Heart left ventricle (tissue), 16 donors: ENCODE measurements at regions not wholly inside any gene's neighbourhood (a gene's known extent, or its start where the extent isn't known, plus 50 kb on each side); places are given as distances from the start of the nearest gene placed in this dataset.
"Not testable (repeated sequence)": the region's sequence is repeated elsewhere in the genome, so short reads cannot be mapped to it uniquely, and the experiment has no call there.

Experiments
- ATAC-seq, 4 donors: fragments of 200-7000 bp; cut with Tn5 transposase; one replicate each; pipeline ENCODE4 v1.9.1; 2020 to 2022; ENCODE audit warnings: moderate library complexity in 4 of 4, mild to moderate bottlenecking in 3 of 4, moderate number of reproducible peaks in 1 of 4
- DNase-seq, 5 donors: peaks; one replicate each; pipeline ENCODE4 v3.0.0-alpha.2; 2020
- H3K27ac ChIP-seq, 12 donors: fragments of 200-600 bp; sonication (generic) in 4 of 12; one replicate each; pipeline versions ENCODE4 v1.5.0 to v1.8.0; 2016 to 2022; ENCODE audit warnings: mild to moderate bottlenecking in 2 of 12
- H3K27me3 ChIP-seq, 9 donors: fragments of 200-600 bp; sonication (generic) in 2 of 9; one replicate each; pipeline versions ENCODE4 v1.5.1 to v1.8.0; 2016 to 2022; ENCODE audit warnings: mild to moderate bottlenecking in 3 of 9
- H3K36me3 ChIP-seq, 9 donors: fragments of 200-600 bp; sonication (generic) in 2 of 9; one replicate each; pipeline versions ENCODE4 v1.5.0 to v1.8.0; 2018 to 2022; ENCODE audit warnings: mild to moderate bottlenecking in 2 of 9
- H3K4me1 ChIP-seq, 12 donors: fragments of 200-600 bp; sonication (generic) in 4 of 12; one replicate each; pipeline versions ENCODE4 v1.5.0 to v1.8.0; 2016 to 2022; ENCODE audit warnings: mild to moderate bottlenecking in 3 of 12
- H3K4me3 ChIP-seq, 12 donors: fragments of 200-600 bp; sonication (generic) in 4 of 12; one replicate each; pipeline versions ENCODE4 v1.5.0 to v1.8.0; 2017 to 2022; ENCODE audit warnings: mild to moderate bottlenecking in 9 of 12, moderate library complexity in 4 of 12
- H3K9me3 ChIP-seq, 12 donors: fragments of 200-600 bp; sonication (generic) in 4 of 12; one replicate each; pipeline versions ENCODE4 v1.5.0 to v1.8.0; 2016 to 2022; ENCODE audit warnings: mild to moderate bottlenecking in 1 of 12
- CTCF ChIP-seq, 12 donors: fragments of 200-600 bp; sonication (generic) in 4 of 12; IDR thresholded peaks; one replicate each; pipeline versions ENCODE4 v1.5.0 to v1.8.0; 2018 to 2022; ENCODE audit warnings: antibody characterized with exemption in 12 of 12, mild to moderate bottlenecking in 5 of 12
- POLR2A ChIP-seq, 2 donors: fragments of 450-650 bp; IDR thresholded peaks; one replicate each; pipeline ENCODE4 v1.6.1; 2017; ENCODE audit warnings: antibody characterized with exemption in 2 of 2, mild to moderate bottlenecking in 2 of 2, moderate library complexity in 2 of 2
- WGBS, 4 donors: extraction: QIAGEN DNeasy Blood & Tissue Kit in 2 of 4; methylation state at CpG; one replicate each; pipeline versions ENCODE4 v1.1.5 to v1.1.7; 2013 to 2018; 5-methylcytosine and 5-hydroxymethylcytosine counted together
- intact Hi-C, 10 donors: fragments of 100-400 bp; cut with DNase I; formaldehyde crosslinking; loops; one replicate each; pipeline versions ENCODE4 v1.11.1 to v1.14.2; 2022
- donor health status: ischemic (EF 13 %, LVEDD 7.1; RV severe dilation, severe dysfunction).
- donor health status: healthy with polysubstance abuse.
- donor health status: DM: no; HTN: yes; CAD: no.
- donor health status: DM: no; HTN: no; CAD: no.
- donor health status: ischemic (EF 25% LVEDD 6.9; RV normal size, moderate dysfunction).
- donor health status: ischemic (EF 25% LVEDD 5.7; RV mildly dilated, moderate dysfunction).
- donor health status: healthy.
- donor health status: DM: yes; HTN: yes; CAD: no.
- donor health status: ischemic (EF 35%, LVEDD 5.7; RV mildly dilated, moderate dysfunction).
- donor health status: nonischemic (EF 11% LVEDD 7.7; RV severe dilation, severe dysfunction).
- donor health status: DM: yes; HTN: yes; CAD: no.
- donor health status: PGD.
- donor health status: ischemic (EF 29% LVEDD 5.4; RV normal size, mild dysfunction).
- donor health status: nonischemic (EF 23%, LVEDD 6.1; RV moderate dilation, normal function).

- Histone ChIP-seq H3K36me3 (no peaks in the 10 kb centered on the region), H3K27me3 (no peaks in the 10 kb centered on the region), H3K9me3 (peaks cover 0 to 18% (median 0%) of the 10 kb centered on the region in 12 donors), H3K27ac (no peak overlapping the region), H3K4me1 (no peaks in the 10 kb centered on the region), H3K4me3 (no peak overlapping the region)
- 80 to 94% (median 90%) methylated on average over 1 of the region's 1 CpG for WGBS, 4 donors
- TF ChIP-seq POLR2A (IDR thresholded peaks at IDR 0.05): no peak
- TF ChIP-seq CTCF (IDR thresholded peaks at IDR 0.05): no peak
- intact Hi-C loops: no loop called here
- no peak for ATAC-seq
- no peak for DNase-seq
Measured at GRCh38 chr13:90594681-90595080, 752.8 kb upstream of the MIR17HG start.

GRCh38 chr13:90605664-90606063, 741.8 kb upstream of the MIR17HG start:
- no peak for DNase-seq
- Histone ChIP-seq H3K4me1 (no peaks in the 10 kb centered on the region), H3K27me3 (no peaks in the 10 kb centered on the region), H3K4me3 (no peak overlapping the region), H3K27ac (no peak overlapping the region), H3K36me3 (no peaks in the 10 kb centered on the region), H3K9me3 (no peaks in the 10 kb centered on the region)
- TF ChIP-seq POLR2A (IDR thresholded peaks at IDR 0.05) (no peak), CTCF (IDR thresholded peaks at IDR 0.05) (no peak)
- intact Hi-C loops: no loop called here
- 80 to 91% (median 86%) methylated on average over 1 of the region's 1 CpG for WGBS, 4 donors
- no peak for ATAC-seq

- DNase-seq, H3K27me3 ChIP-seq, H3K4me1 ChIP-seq, H3K27ac ChIP-seq, H3K4me3 ChIP-seq, H3K36me3 ChIP-seq, ATAC-seq, intact Hi-C loops, H3K9me3 ChIP-seq: not testable (repeated sequence)
- WGBS, 4 donors: 81 to 86% (median 85%) methylated on average over 6 of the region's 6 CpGs
Measured at GRCh38 chr13:90606921-90607320, 740.6 kb upstream of the MIR17HG start.

GRCh38 chr13:90612391-90612790, 735.1 kb upstream of the MIR17HG start:
- 86 to 93% (median 91%) methylated on average over 2 of the region's 2 CpGs for WGBS, 4 donors
- intact Hi-C loops: no loop called here
- H3K27ac ChIP-seq: no peak overlapping the region
- no peaks in the 10 kb centered on the region for H3K27me3 ChIP-seq
- no peak overlapping the region for H3K4me3 ChIP-seq
- H3K9me3 ChIP-seq: no peaks in the 10 kb centered on the region
- H3K4me1 ChIP-seq: no peaks in the 10 kb centered on the region
- no peak for DNase-seq
- TF ChIP-seq POLR2A (IDR thresholded peaks at IDR 0.05): no peak
- TF ChIP-seq CTCF (IDR thresholded peaks at IDR 0.05): no peak
- ATAC-seq: no peak
- H3K36me3 ChIP-seq: no peaks in the 10 kb centered on the region

GRCh38 chr13:90613076-90613795, 734.3 kb upstream of the MIR17HG start:
- no peak for ATAC-seq
- no peaks in the 10 kb centered on the region for H3K9me3 ChIP-seq

More at GRCh38 chr13:90613076-90613795, 734.3 kb upstream of the MIR17HG start:
- WGBS, 4 donors: 86 to 90% (median 88%) methylated on average over 12 of the region's 12 CpGs
- Histone ChIP-seq H3K27ac (no peak overlapping the region), H3K27me3 (no peaks in the 10 kb centered on the region), H3K4me3 (no peak overlapping the region), H3K4me1 (no peaks in the 10 kb centered on the region), H3K36me3 (no peaks in the 10 kb centered on the region)
- intact Hi-C loops: no loop called here
- TF ChIP-seq CTCF (IDR thresholded peaks at IDR 0.05): no peak
- TF ChIP-seq POLR2A (IDR thresholded peaks at IDR 0.05): no peak
- DNase-seq: no peak
